ENCODE measurements at regions not wholly inside any gene's neighbourhood (a gene's known extent, or its start where the extent isn't known, plus 50 kb on each side); places are given as distances from the start of the nearest gene placed in this dataset.

DNA sequence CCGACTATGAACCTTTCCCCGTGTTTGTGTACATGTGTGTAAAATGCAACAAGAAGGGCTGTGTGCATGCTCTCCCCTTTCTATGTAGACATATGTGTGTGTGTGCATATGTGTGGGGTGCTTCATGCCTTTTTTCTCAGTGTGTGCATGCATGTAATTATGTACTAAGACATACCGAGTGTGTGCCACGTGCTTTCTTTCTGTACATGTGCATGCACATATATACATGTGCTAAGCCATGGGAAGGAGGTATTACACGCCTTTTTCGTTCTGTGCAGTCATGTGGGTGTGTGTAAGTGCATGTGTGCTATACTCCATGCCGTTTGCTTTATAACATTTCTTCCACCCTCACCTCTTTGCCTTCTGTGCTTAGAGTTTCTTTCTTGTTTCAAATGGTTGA, 544.3 kb downstream of the TNS3 start:
- H2BK120ac ChIP-seq (replicated peaks; ENCODE audit: low read depth, low read length), result no peak overlapping the region
- no peaks in the 10 kb centered on the region for H3K79me2 ChIP-seq (ENCODE audit: control insufficient read depth in 1 of 2, insufficient read depth in 2 of 2, low read length in 2 of 2)
- no peak overlapping the region for H4K8ac ChIP-seq (ENCODE audit: extremely low read depth, insufficient read depth, low read length)
- DNase-seq (ENCODE audit: low read depth in 1 of 2, low spot score in 2 of 2), result no peak
- no peak overlapping the region for H4K5ac ChIP-seq (ENCODE audit: insufficient read length, low read depth, low read length)
- no peak overlapping the region for H3K4ac ChIP-seq (replicated peaks; ENCODE audit: insufficient read length, low read depth, low read length)
- no peak overlapping the region for H3K4me3 ChIP-seq (ENCODE audit: extremely low read depth in 1 of 4, insufficient read depth in 2 of 4, low read depth in 3 of 4, low read length in 4 of 4)
- no peak overlapping the region for H2BK12ac ChIP-seq (ENCODE audit: low read depth, low read length)
- H3K27ac ChIP-seq (ENCODE audit: low read depth, low read length), result no peak overlapping the region
- no peak overlapping the region for H3K4me2 ChIP-seq (ENCODE audit: insufficient read depth in 1 of 2, low read depth in 2 of 2, low read length in 2 of 2)
- H2AK5ac ChIP-seq (ENCODE audit: low read depth, low read length), result no peak overlapping the region
- no peaks in the 10 kb centered on the region for H3K9me3 ChIP-seq (ENCODE audit: insufficient read depth in 2 of 2, low read depth in 1 of 2, low read length in 1 of 2)
- FAIRE-seq, result no peak
- peaks cover 3% of the 10 kb centered on the region; the same call in 1 of the 2 replicates for H3K23me2 ChIP-seq (ENCODE audit: low read depth, low read length)
- no peaks in the 10 kb centered on the region for H3K36me3 ChIP-seq (ENCODE audit: control insufficient read depth in 2 of 4, insufficient read depth in 4 of 4, low read length in 3 of 4)
- H2BK5ac ChIP-seq (ENCODE audit: low read depth, low read length), result no peak overlapping the region
- no peaks in the 10 kb centered on the region for H3K79me1 ChIP-seq (ENCODE audit: low read depth, low read length)
- POLR2A ChIA-PET (ENCODE audit: partially characterized antibody), result no interaction called here
- no peak overlapping the region for H3K18ac ChIP-seq (ENCODE audit: extremely low read depth, low read length)
- H2BK20ac ChIP-seq (ENCODE audit: low read length), result no peak overlapping the region
- peaks cover 0 to 7% (median 1%) of the 10 kb centered on the region in 4 experiments; a peak in 3 of 7 replicates for H3K27me3 ChIP-seq (replicated peaks in 1 of 4; ENCODE audit: control insufficient read depth in 3 of 4, extremely low read depth in 1 of 4, insufficient read depth in 3 of 4, low read length in 3 of 4)
- H3K9ac ChIP-seq (replicated peaks in 1 of 4; ENCODE audit: extremely low read depth in 1 of 4, low read depth in 3 of 4, low read length in 3 of 4), result no peak overlapping the region
- peaks cover 2 to 12% (median 8%) of the 10 kb centered on the region in 4 experiments; a peak in 5 of 7 replicates for H3K4me1 ChIP-seq (replicated peaks in 1 of 4; ENCODE audit: control insufficient read depth in 3 of 4, insufficient read depth in 4 of 4, low read length in 3 of 4)
- H3K23ac ChIP-seq (ENCODE audit: insufficient read length), result no peak overlapping the region
- H2AFZ ChIP-seq (ENCODE audit: low read length), result no peak overlapping the region
- no peak overlapping the region for H3K56ac ChIP-seq (replicated peaks; ENCODE audit: insufficient read length, low read depth, low read length)
- no peak overlapping the region for H4K91ac ChIP-seq (replicated peaks; ENCODE audit: insufficient read length, low read length)
- H2BK15ac ChIP-seq (ENCODE audit: low read length), result no peak overlapping the region
- no peak overlapping the region for H3K14ac ChIP-seq (ENCODE audit: insufficient read length)
- peaks cover 0 to 2% of the 10 kb centered on the region in 2 experiments for H4K20me1 ChIP-seq (replicated peaks in 1 of 2; ENCODE audit: control insufficient read depth in 1 of 2, insufficient read depth in 2 of 2, low read length in 2 of 2)
- WGBS, 2 experiments (ENCODE audit: extremely low coverage in 1 of 2, insufficient coverage in 1 of 2, insufficient read length in 1 of 2, insufficient replicate concordance in 2 of 2, low coverage in 1 of 2, low lambda C conversion rate in 2 of 2, missing lambda C conversion rate in 1 of 2), result 88% methylated on average over 7 of the region's 7 CpGs; no CpG with 5 or more reads in 1 of the 2 experiments
- CTCF ChIA-PET (ENCODE audit: partially characterized antibody), result interaction anchor here (2.2 kb wide), 1 partner anchor 10 kb away, joined by 6 read pairs; no protein-coding TSS in a partner anchor
- no peak for TF ChIP-seq KDM4A (IDR thresholded peaks at IDR 0.05; ENCODE audit: low read depth, low read length, severe bottlenecking)
- TF ChIP-seq CEBPB (IDR thresholded peaks at IDR 0.05; ENCODE audit: low read depth, low read length), result no peak
- TF ChIP-seq RAD21 (IDR thresholded peaks at IDR 0.05 in 1 of 2, conservative IDR thresholded peaks at IDR 0.05 in 1 of 2; ENCODE audit: low read depth in 2 of 2, low read length in 2 of 2), result no peak
- no peak for TF ChIP-seq RXRA (IDR thresholded peaks at IDR 0.05; ENCODE audit: insufficient read depth, low read depth, low read length)
- no peak for TF ChIP-seq SP2 (IDR thresholded peaks at IDR 0.05; ENCODE audit: low read length)
- TF ChIP-seq SUZ12 (IDR thresholded peaks at IDR 0.05; ENCODE audit: low read length), result no peak
- TF ChIP-seq KDM1A (IDR thresholded peaks at IDR 0.05; ENCODE audit: borderline replicate concordance, low read length), result no peak
- no peak for TF ChIP-seq GTF2F1 (IDR thresholded peaks at IDR 0.05; ENCODE audit: borderline replicate concordance, low read depth, low read length)
- TF ChIP-seq CTBP2 (IDR thresholded peaks at IDR 0.05; ENCODE audit: borderline replicate concordance, insufficient read depth, insufficient read length, low read length), result no peak
- no peak for TF ChIP-seq E2F6 (IDR thresholded peaks at IDR 0.05)
- no peak for TF ChIP-seq TAF1 (IDR thresholded peaks at IDR 0.05; ENCODE audit: low read depth, low read length)
- TF ChIP-seq ASH2L (IDR thresholded peaks at IDR 0.05; ENCODE audit: low read length), result no peak
- TF ChIP-seq PHF8 (conservative IDR thresholded peaks at IDR 0.05; ENCODE audit: low read depth, low read length), result no peak
- no peak for TF ChIP-seq SP4 (IDR thresholded peaks at IDR 0.05; ENCODE audit: low read length)

All from H1 (cell line).